ENCODE measurements at regions not wholly inside any gene's neighbourhood (a gene's known extent, or its start where the extent isn't known, plus 50 kb on each side); places are given as distances from the start of the nearest gene placed in this dataset.

GRCh38 chr20:26216025-26216424, 519.4 kb upstream of the ZNF337 start:
- DNase-seq (ENCODE audit: low read depth, low spot score), result no peak
- ChIA-PET CTCF (no interaction called here), POLR2A (no interaction called here)
- Histone ChIP-seq H3K4me3 (replicated peaks in 1 of 3; ENCODE audit: insufficient read depth in 1 of 3, low read depth in 1 of 3, low read length in 3 of 3) (no peak overlapping the region), H3K27me3 (ENCODE audit: control insufficient read depth in 2 of 2, insufficient read depth in 2 of 2, low read length in 2 of 2) (no peaks in the 10 kb centered on the region), H3K9ac (replicated peaks; ENCODE audit: extremely low read depth, insufficient read depth, low read length) (no peak overlapping the region), H3K4me2 (ENCODE audit: insufficient read depth, low read length) (no peak overlapping the region), H3K9me1 (replicated peaks; ENCODE audit: control insufficient read depth, extremely low read depth, insufficient read depth, low read length) (no peaks in the 10 kb centered on the region), H3K9me3 (replicated peaks; ENCODE audit: control insufficient read depth, insufficient read depth, low read length) (no peaks in the 10 kb centered on the region), H3K79me2 (ENCODE audit: control insufficient read depth, insufficient read depth, low read length) (no peaks in the 10 kb centered on the region), H2AFZ (ENCODE audit: low read depth, low read length) (no peak overlapping the region), H4K20me1 (replicated peaks; ENCODE audit: control insufficient read depth, extremely low read depth, insufficient read depth, low read length) (no peaks in the 10 kb centered on the region), H3K27ac (ENCODE audit: insufficient read depth, low read depth, low read length) (no peak overlapping the region), H3K4me1 (ENCODE audit: control insufficient read depth, extremely low read depth, insufficient read depth, low read length) (no peaks in the 10 kb centered on the region), H3K36me3 (ENCODE audit: control insufficient read depth in 2 of 2, extremely low read depth in 1 of 2, insufficient read depth in 2 of 2, low read length in 2 of 2) (no peaks in the 10 kb centered on the region)
- no peak for FAIRE-seq
- intact Hi-C loops (cut with micrococcal nuclease), result no loop called here
- TF ChIP-seq MAX (IDR thresholded peaks at IDR 0.05; ENCODE audit: insufficient read depth, insufficient read length) (no peak), FOS (IDR thresholded peaks at IDR 0.05; ENCODE audit: borderline replicate concordance, insufficient read depth, low read length) (no peak), EZH2 (IDR thresholded peaks at IDR 0.05; ENCODE audit: borderline replicate concordance, low read depth, low read length, severe bottlenecking) (no peak), JUN (IDR thresholded peaks at IDR 0.05; ENCODE audit: borderline replicate concordance, insufficient read depth, insufficient read length, low read depth) (no peak), POLR2A (IDR thresholded peaks at IDR 0.05; ENCODE audit: low read depth, low read length) (no peak), GATA2 (IDR thresholded peaks at IDR 0.05; ENCODE audit: insufficient read depth, insufficient read length, low read depth, low read length) (no peak), POLR2AphosphoS5 (IDR thresholded peaks at IDR 0.05; ENCODE audit: insufficient read depth, low read depth, low read length) (no peak), CTCF (IDR thresholded peaks at IDR 0.05; ENCODE audit: extremely low read depth in 1 of 2, insufficient read depth in 1 of 2, low read depth in 1 of 2, low read length in 2 of 2) (no peak), MYC (IDR thresholded peaks at IDR 0.05; ENCODE audit: low read depth, low read length) (no peak)
- dilution Hi-C loops (cut with MboI; ENCODE audit: extremely low pct_ligation_motif_present, low sequenced_read_pairs), result no loop called here
- no TSS peak for BruUV-seq (replicated peaks)
